ENCODE measurements at regions not wholly inside any gene's neighbourhood (a gene's known extent, or its start where the extent isn't known, plus 50 kb on each side); places are given as distances from the start of the nearest gene placed in this dataset.

DNA sequence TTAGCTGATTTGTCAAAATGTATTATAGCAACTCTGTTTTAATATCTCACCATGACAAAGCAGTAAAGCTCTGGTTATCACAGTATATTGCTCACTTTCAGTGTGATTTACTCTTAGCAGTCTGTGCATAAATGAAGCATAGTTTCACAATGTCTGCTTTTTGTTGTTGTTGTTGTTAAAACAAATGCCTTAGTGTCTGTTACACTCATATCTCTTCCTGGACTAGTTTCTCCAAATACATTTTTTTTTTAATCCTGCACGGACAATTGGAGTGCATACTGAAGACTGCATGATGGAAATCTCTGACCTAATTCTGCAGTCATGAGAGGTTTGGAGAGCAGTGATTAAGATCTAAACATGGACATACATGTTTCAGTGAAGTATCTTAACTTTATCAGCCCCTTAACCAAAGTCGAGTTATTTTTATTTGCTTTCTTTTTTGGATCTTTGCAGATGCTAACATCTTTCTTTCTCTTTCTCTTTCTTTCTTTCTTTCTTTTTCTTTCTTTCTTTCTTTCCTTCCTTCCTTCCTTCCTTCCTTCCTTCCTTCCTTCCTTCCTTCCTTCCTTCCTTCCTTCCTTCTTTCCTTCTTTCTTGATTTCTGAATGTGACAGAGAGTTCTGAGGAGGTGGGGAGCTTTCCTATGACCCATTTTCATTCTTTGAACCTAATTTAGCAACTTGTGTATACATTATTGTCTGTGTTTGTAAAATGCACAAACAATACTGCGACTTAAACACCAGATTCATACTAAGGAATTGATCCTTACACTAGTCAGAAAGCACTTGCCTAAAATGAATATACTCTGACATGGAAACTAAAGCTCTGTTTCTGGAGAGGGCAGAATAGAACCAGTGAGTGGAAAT, 161.5 kb upstream of the AGR3 start:
- TF ChIP-seq RARB (CRISPR knock-in tag; IDR thresholded peaks at IDR 0.05) (no peak), ZNF8 (CRISPR knock-in tag; IDR thresholded peaks at IDR 0.05) (no peak), ZFP30 (CRISPR knock-in tag; IDR thresholded peaks at IDR 0.05) (no peak), OSR1 (CRISPR knock-in tag; IDR thresholded peaks at IDR 0.05) (no peak), PPARA (CRISPR knock-in tag; IDR thresholded peaks at IDR 0.05; ENCODE audit: borderline replicate concordance) (no peak), ZNF70 (CRISPR knock-in tag; IDR thresholded peaks at IDR 0.05) (no peak), TOX (CRISPR knock-in tag; IDR thresholded peaks at IDR 0.05; ENCODE audit: borderline replicate concordance) (no peak), ZC3H10 (CRISPR knock-in tag; IDR thresholded peaks at IDR 0.05) (no peak)
- TF ChIP-seq, protein P1, sequence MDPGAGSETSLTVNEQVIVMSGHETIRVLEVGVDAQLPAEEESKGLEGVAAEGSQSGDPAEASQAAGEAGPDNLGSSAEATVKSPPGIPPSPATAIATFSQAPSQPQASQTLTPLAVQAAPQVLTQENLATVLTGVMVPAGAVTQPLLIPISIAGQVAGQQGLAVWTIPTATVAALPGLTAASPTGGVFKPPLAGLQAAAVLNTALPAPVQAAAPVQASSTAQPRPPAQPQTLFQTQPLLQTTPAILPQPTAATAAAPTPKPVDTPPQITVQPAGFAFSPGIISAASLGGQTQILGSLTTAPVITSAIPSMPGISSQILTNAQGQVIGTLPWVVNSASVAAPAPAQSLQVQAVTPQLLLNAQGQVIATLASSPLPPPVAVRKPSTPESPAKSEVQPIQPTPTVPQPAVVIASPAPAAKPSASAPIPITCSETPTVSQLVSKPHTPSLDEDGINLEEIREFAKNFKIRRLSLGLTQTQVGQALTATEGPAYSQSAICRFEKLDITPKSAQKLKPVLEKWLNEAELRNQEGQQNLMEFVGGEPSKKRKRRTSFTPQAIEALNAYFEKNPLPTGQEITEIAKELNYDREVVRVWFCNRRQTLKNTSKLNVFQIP (CRISPR knock-in tag; IDR thresholded peaks at IDR 0.05; ENCODE audit: borderline replicate concordance, low read depth) = no peak
- TF ChIP-seq, protein P2, sequence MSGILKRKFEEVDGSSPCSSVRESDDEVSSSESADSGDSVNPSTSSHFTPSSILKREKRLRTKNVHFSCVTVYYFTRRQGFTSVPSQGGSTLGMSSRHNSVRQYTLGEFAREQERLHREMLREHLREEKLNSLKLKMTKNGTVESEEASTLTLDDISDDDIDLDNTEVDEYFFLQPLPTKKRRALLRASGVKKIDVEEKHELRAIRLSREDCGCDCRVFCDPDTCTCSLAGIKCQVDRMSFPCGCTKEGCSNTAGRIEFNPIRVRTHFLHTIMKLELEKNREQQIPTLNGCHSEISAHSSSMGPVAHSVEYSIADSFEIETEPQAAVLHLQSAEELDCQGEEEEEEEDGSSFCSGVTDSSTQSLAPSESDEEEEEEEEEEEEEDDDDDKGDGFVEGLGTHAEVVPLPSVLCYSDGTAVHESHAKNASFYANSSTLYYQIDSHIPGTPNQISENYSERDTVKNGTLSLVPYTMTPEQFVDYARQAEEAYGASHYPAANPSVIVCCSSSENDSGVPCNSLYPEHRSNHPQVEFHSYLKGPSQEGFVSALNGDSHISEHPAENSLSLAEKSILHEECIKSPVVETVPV (CRISPR knock-in tag; IDR thresholded peaks at IDR 0.05) = no peak
- no peak for ATAC-seq

DNA sequence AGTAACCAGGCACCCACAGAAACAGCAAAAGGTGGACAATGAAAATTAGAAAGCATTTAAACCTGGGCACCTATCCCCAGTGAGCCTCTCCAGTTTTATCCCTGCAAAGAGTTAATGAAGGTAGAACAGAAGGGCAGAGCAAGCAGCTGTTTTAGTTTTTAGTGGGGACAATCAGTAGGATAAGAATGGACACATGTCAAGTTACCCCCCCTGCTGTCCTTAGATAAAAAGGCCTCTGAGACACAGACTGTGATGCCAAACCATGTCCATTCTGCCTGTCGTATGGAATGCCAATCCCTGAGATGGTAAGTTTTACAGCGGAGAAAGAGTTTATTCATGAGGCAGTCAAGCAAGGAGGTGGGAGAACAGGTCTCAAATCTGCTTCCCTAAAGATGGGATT, 162.6 kb upstream of the AGR3 start:
- no peak for ATAC-seq
- no peak for TF ChIP-seq TOX (CRISPR knock-in tag; IDR thresholded peaks at IDR 0.05; ENCODE audit: borderline replicate concordance)
- TF ChIP-seq TSHZ2 (CRISPR knock-in tag; IDR thresholded peaks at IDR 0.05) = no peak
- TF ChIP-seq, protein P3, sequence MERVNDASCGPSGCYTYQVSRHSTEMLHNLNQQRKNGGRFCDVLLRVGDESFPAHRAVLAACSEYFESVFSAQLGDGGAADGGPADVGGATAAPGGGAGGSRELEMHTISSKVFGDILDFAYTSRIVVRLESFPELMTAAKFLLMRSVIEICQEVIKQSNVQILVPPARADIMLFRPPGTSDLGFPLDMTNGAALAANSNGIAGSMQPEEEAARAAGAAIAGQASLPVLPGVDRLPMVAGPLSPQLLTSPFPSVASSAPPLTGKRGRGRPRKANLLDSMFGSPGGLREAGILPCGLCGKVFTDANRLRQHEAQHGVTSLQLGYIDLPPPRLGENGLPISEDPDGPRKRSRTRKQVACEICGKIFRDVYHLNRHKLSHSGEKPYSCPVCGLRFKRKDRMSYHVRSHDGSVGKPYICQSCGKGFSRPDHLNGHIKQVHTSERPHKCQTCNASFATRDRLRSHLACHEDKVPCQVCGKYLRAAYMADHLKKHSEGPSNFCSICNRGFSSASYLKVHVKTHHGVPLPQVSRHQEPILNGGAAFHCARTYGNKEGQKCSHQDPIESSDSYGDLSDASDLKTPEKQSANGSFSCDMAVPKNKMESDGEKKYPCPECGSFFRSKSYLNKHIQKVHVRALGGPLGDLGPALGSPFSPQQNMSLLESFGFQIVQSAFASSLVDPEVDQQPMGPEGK (CRISPR knock-in tag; IDR thresholded peaks at IDR 0.05; ENCODE audit: borderline replicate concordance) = no peak
- no peak for TF ChIP-seq GLIS3 (CRISPR knock-in tag; IDR thresholded peaks at IDR 0.05)
- TF ChIP-seq PPARA (CRISPR knock-in tag; IDR thresholded peaks at IDR 0.05; ENCODE audit: borderline replicate concordance) = no peak

GRCh38 chr7:17044861-17045260, 163.1 kb upstream of the AGR3 start:
- no peak for ATAC-seq
- TF ChIP-seq TCF4 (CRISPR knock-in tag; IDR thresholded peaks at IDR 0.05; ENCODE audit: borderline replicate concordance) (no peak), TSHZ2 (CRISPR knock-in tag; IDR thresholded peaks at IDR 0.05) (no peak), SNAI2 (CRISPR knock-in tag; IDR thresholded peaks at IDR 0.05) (no peak), ISL1 (CRISPR knock-in tag; IDR thresholded peaks at IDR 0.05) (no peak), RARB (CRISPR knock-in tag; IDR thresholded peaks at IDR 0.05) (no peak), ZFP30 (CRISPR knock-in tag; IDR thresholded peaks at IDR 0.05) (no peak), ESRRG (CRISPR knock-in tag; IDR thresholded peaks at IDR 0.05) (no peak), CSDC2 (CRISPR knock-in tag; IDR thresholded peaks at IDR 0.05) (no peak), TOX (CRISPR knock-in tag; IDR thresholded peaks at IDR 0.05; ENCODE audit: borderline replicate concordance) (no peak), CREB5 (CRISPR knock-in tag; IDR thresholded peaks at IDR 0.05; ENCODE audit: low read depth) (no peak)
- TF ChIP-seq, protein P1 (CRISPR knock-in tag; IDR thresholded peaks at IDR 0.05; ENCODE audit: borderline replicate concordance, low read depth) = no peak

Data from SK-N-SH treated with all-trans-retinoic acid at 6 μM for 48 hours (cell line).